ENCODE measurements at regions not wholly inside any gene's neighbourhood (a gene's known extent, or its start where the extent isn't known, plus 50 kb on each side); places are given as distances from the start of the nearest gene placed in this dataset.

GRCh38 chr20:50396623-50397022 is 113.6 kb upstream of the PTPN1 start:
- peaks cover 10 to 19% of the 10 kb centered on the region in 2 donors for H3K4me1 Mint-ChIP-seq

GRCh38 chr20:50397058-50397457 is 113.1 kb upstream of the PTPN1 start:
- no peaks in the 10 kb centered on the region for H3K36me3 Mint-ChIP-seq
- no peak for DNase-seq
- no peak overlapping the region for H3K4me3 Mint-ChIP-seq
- H3K4me1 Mint-ChIP-seq: peaks cover 10 to 18% of the 10 kb centered on the region in 2 donors
- peaks cover 19 to 21% of the 10 kb centered on the region in 2 donors for H3K27me3 Mint-ChIP-seq
- H3K27ac Mint-ChIP-seq: no peak overlapping the region
- no peaks in the 10 kb centered on the region for H3K9me3 Mint-ChIP-seq
- ATAC-seq (replicated peaks): no peak

More at GRCh38 chr20:50396623-50397022, 113.6 kb upstream of the PTPN1 start:
- DNase-seq (no peak), ATAC-seq (replicated peaks) (no peak)
- no peaks in the 10 kb centered on the region for H3K9me3 Mint-ChIP-seq
- H3K4me3 Mint-ChIP-seq: no peak overlapping the region
- H3K27ac Mint-ChIP-seq: no peak overlapping the region
- H3K27me3 Mint-ChIP-seq: peaks cover 19% of the 10 kb centered on the region in 2 donors
- no peaks in the 10 kb centered on the region for H3K36me3 Mint-ChIP-seq

- Mint-ChIP-seq H3K27ac (no peak overlapping the region), H3K4me3 (no peak overlapping the region), H3K36me3 (no peaks in the 10 kb centered on the region), H3K27me3 (peaks cover 19 to 24% of the 10 kb centered on the region in 2 donors), H3K4me1 (peaks cover 10 to 12% of the 10 kb centered on the region in 2 donors), H3K9me3 (no peaks in the 10 kb centered on the region)
- no peak for DNase-seq
- ATAC-seq (replicated peaks): no peak
Measured at GRCh38 chr20:50398064-50398463, 112.1 kb upstream of the PTPN1 start.

GRCh38 chr20:50398471-50398820 is 111.7 kb upstream of the PTPN1 start:
- H3K4me3 Mint-ChIP-seq: no peak overlapping the region
- peaks cover 10 to 12% of the 10 kb centered on the region in 2 donors for H3K4me1 Mint-ChIP-seq
- ATAC-seq (replicated peaks) (no peak), DNase-seq (no peak)
- peaks cover 19 to 24% of the 10 kb centered on the region in 2 donors for H3K27me3 Mint-ChIP-seq
- no peaks in the 10 kb centered on the region for H3K36me3 Mint-ChIP-seq
- H3K27ac Mint-ChIP-seq: no peak overlapping the region
- no peaks in the 10 kb centered on the region for H3K9me3 Mint-ChIP-seq

GRCh38 chr20:50398821-50399554 is 111.2 kb upstream of the PTPN1 start:
- no peak for DNase-seq

GRCh38 chr20:50399555-50399916 is 110.6 kb upstream of the PTPN1 start:
- DNase-seq (no peak), ATAC-seq (replicated peaks) (no peak)
- Mint-ChIP-seq H3K4me3 (no peak overlapping the region), H3K9me3 (no peaks in the 10 kb centered on the region), H3K36me3 (no peaks in the 10 kb centered on the region), H3K27ac (no peak overlapping the region), H3K4me1 (peaks cover 6 to 9% of the 10 kb centered on the region in 2 donors), H3K27me3 (peaks cover 20 to 27% of the 10 kb centered on the region in 2 donors)

More at GRCh38 chr20:50398821-50399554, 111.2 kb upstream of the PTPN1 start:
- H3K4me1 Mint-ChIP-seq: peaks cover 9 to 12% of the 10 kb centered on the region in 2 donors
- no peak overlapping the region for H3K4me3 Mint-ChIP-seq
- ATAC-seq (replicated peaks): no peak
- peaks cover 22% of the 10 kb centered on the region in 2 donors for H3K27me3 Mint-ChIP-seq
- H3K36me3 Mint-ChIP-seq: no peaks in the 10 kb centered on the region
- no peaks in the 10 kb centered on the region for H3K9me3 Mint-ChIP-seq
- no peak overlapping the region for H3K27ac Mint-ChIP-seq

- no peak for DNase-seq
- Mint-ChIP-seq H3K4me1 (peaks cover 1 to 4% of the 10 kb centered on the region in 2 donors), H3K4me3 (no peak overlapping the region), H3K27ac (no peak overlapping the region), H3K27me3 (peaks cover 20 to 31% of the 10 kb centered on the region in 2 donors), H3K9me3 (no peaks in the 10 kb centered on the region), H3K36me3 (no peaks in the 10 kb centered on the region)
- ATAC-seq (replicated peaks): no peak
Measured at GRCh38 chr20:50399917-50400704, 110.1 kb upstream of the PTPN1 start.

- Mint-ChIP-seq H3K9me3 (no peaks in the 10 kb centered on the region), H3K27ac (no peak overlapping the region)
- no peak for ATAC-seq (replicated peaks)
Measured at GRCh38 chr20:50400705-50401586, 109.2 kb upstream of the PTPN1 start.

GRCh38 chr20:50401587-50402418 is 108.4 kb upstream of the PTPN1 start:
- Mint-ChIP-seq H3K9me3 (no peaks in the 10 kb centered on the region), H3K27me3 (peaks cover 25 to 34% of the 10 kb centered on the region in 2 donors), H3K4me3 (no peak overlapping the region), H3K27ac (no peak overlapping the region), H3K4me1 (no peaks in the 10 kb centered on the region), H3K36me3 (no peaks in the 10 kb centered on the region)
- ATAC-seq (replicated peaks) (no peak), DNase-seq (no peak)

More at GRCh38 chr20:50400705-50401586, 109.2 kb upstream of the PTPN1 start:
- Mint-ChIP-seq H3K4me1 (no peaks in the 10 kb centered on the region), H3K36me3 (no peaks in the 10 kb centered on the region), H3K27me3 (peaks cover 22 to 33% of the 10 kb centered on the region in 2 donors), H3K4me3 (no peak overlapping the region)
- no peak for DNase-seq

GRCh38 chr20:50403565-50404418 is 106.4 kb upstream of the PTPN1 start:
- Mint-ChIP-seq H3K36me3 (no peaks in the 10 kb centered on the region), H3K9me3 (no peaks in the 10 kb centered on the region), H3K27me3 (peaks cover 20 to 29% of the 10 kb centered on the region in 2 donors), H3K4me1 (no peaks in the 10 kb centered on the region), H3K4me3 (no peak overlapping the region), H3K27ac (no peak overlapping the region)
- ATAC-seq (replicated peaks) (no peak), DNase-seq (no peak)

- Mint-ChIP-seq H3K36me3 (no peaks in the 10 kb centered on the region), H3K9me3 (no peaks in the 10 kb centered on the region), H3K4me1 (no peaks in the 10 kb centered on the region), H3K4me3 (no peak overlapping the region), H3K27me3 (peaks cover 25 to 27% of the 10 kb centered on the region in 2 donors), H3K27ac (no peak overlapping the region)
- ATAC-seq (replicated peaks) (no peak), DNase-seq (no peak)
Measured at GRCh38 chr20:50404419-50405234, 105.6 kb upstream of the PTPN1 start.

- ATAC-seq (replicated peaks) (no peak), DNase-seq (no peak)
- H3K4me1 Mint-ChIP-seq: no peaks in the 10 kb centered on the region
- H3K36me3 Mint-ChIP-seq: no peaks in the 10 kb centered on the region
- H3K27ac Mint-ChIP-seq: no peak overlapping the region
- H3K9me3 Mint-ChIP-seq: peaks cover 0 to under 1% of the 10 kb centered on the region in 2 donors
- no peak overlapping the region for H3K4me3 Mint-ChIP-seq
- peaks cover 25 to 27% of the 10 kb centered on the region in 2 donors for H3K27me3 Mint-ChIP-seq
Measured at GRCh38 chr20:50405235-50405914, 104.8 kb upstream of the PTPN1 start.
